HG03064 (cell line): ENCODE measurements at regions not wholly inside any gene's neighbourhood (a gene's known extent, or its start where the extent isn't known, plus 50 kb on each side); places are given as distances from the start of the nearest gene placed in this dataset.
"Not testable (repeated sequence)": the region's sequence is repeated elsewhere in the genome, so short reads cannot be mapped to it uniquely, and the experiment has no call there.

Source experiments
- ATAC-seq: cut with Tn5 transposase; IDR thresholded peaks from one replicate; pipeline ENCODE4 v1.9.1; 2021; ENCODE audit warnings: low read depth; ENCODE audit not compliant: unreplicated experiment

GRCh38 chr16:22436823-22437652 is 62.6 kb upstream of the CDR2 start:
- peak; percentile 66 for ATAC-seq

DNA sequence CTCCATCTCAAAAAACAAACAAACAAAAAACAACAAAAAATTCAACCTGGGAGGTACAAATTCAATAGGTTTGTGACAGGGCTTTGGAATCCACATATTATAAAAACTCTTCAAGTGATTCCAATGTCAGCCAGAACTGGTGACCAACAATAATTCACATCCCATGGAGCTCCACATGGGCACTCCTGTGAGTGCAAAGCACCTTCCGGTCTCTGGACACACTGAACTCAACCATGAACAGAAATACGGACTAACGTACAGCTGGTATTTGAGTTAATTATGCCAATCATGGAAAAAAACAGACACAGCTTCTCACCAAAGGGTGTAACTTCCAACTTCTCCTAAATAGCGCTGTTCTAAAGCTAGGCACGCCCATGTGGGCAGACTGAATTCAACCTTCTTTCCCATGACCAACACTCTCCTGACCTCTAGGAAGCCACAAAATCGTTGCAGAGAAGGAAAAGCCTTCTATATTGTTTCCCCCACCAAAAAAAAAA is 62.0 kb upstream of the CDR2 start:
- not testable (repeated sequence) for ATAC-seq

DNA sequence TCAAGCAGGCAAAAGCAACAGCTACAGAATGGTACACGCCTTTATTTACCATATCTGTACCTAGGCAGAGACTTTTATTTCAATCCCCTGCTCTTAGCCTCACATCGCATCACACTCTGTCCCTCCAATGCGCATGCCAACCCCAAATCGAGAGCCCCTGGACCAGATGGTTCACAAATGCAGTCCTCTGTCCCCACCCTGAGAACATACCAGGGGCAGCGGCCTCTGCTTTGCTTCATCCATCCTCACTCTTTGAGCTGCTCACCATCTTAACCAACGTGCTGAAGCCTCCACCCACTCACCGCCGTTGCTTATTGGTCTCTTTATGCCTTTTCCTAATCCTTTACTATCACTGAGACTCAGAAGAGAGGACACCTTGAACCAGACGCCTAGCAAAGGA is 56.9 kb upstream of the CDR2 start:
- not testable (repeated sequence) for ATAC-seq

- ATAC-seq = no peak
These were observed 54.2 kb upstream of the CDR2 start for GRCh38 chr16:22428654-22429053.

DNA sequence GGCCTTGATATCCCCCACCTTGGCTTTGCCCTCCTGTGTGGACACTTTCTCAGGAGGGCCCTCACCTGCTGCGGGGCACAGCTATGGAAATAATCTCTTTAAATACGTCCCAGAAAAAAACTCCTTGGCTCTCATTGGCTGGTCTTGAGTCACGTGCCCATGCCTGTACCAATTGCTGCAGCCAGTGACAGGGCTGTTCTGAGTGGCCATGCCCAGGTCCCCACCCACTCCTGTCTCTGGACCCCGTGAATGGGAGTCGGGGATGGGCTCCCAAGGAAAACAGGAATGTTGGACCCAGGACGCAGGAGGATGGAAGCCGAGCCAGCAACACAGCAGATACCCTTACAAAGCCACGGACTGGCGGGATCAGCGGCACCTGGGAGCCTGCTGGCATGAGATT is 53.1 kb upstream of the CDR2 start:
- no peak for ATAC-seq

DNA sequence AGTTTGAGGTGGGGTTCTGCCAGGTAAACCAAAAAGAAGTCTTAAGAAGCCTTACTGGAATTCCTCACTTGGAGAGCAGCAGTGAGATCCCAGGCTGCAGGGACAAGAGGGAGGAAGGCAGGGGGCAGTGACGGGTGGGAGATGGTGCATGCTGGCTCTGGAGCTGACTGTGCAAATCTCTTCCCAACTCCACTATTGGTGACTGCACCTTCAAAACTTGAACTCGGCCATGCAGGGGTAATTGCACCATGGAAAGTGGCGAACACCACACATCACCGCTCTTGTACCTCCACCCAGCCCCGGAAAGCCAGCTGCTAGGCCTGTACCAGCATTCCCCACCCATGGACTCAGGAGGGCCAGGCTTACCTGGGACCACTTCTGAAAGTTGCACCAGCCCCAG is 51.4 kb upstream of the CDR2 start:
- ATAC-seq = no peak

GRCh38 chr16:22425036-22425801 is 50.8 kb upstream of the CDR2 start:
- no peak for ATAC-seq

GRCh38 chr16:22424161-22424937 is 49.9 kb upstream of the CDR2 start:
- no peak for ATAC-seq
